ENCODE measurements at regions not wholly inside any gene's neighbourhood (a gene's known extent, or its start where the extent isn't known, plus 50 kb on each side); places are given as distances from the start of the nearest gene placed in this dataset.
"Not testable (repeated sequence)": the region's sequence is repeated elsewhere in the genome, so short reads cannot be mapped to it uniquely, and the experiment has no call there.

DNA sequence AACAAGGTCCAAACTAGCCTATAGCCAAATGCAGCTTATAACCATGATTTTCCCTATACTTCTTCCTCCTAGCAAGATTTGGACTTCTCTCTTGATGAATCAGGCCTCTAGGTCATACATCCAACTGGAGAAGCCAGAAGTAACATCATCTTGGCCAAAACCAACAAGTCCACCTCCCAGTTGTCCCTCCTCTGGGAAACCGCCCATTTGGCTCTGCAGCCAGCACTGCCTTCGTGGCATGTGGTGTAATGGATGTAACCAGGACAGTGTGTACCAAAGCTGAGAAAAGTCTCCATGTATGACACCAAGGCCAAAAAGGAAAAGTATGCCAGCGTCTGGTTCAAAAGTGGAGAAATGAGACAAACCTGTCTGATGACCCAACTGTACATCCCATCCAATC, 59.3 kb upstream of the VASH1 start:
- no peak for DNase-seq

DNA sequence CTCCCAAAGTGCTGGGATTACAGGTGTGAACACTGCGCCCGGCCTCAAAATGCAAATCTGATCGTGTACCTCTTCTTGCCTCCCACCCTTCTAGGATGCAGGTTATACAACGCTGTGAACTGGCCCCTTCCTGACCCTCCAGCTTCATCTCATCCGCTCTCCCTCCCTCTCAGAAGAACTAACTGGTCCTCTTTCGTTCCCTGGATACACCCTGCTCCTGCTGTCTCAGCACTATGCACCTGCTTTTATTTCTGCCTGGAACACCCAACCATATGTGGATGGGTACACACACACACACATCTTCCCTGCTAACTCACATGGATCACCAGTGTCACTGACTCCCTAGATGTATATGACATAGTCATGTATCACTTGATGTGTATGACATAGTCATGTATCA, 56.1 kb upstream of the VASH1 start:
- no peak for DNase-seq

DNA sequence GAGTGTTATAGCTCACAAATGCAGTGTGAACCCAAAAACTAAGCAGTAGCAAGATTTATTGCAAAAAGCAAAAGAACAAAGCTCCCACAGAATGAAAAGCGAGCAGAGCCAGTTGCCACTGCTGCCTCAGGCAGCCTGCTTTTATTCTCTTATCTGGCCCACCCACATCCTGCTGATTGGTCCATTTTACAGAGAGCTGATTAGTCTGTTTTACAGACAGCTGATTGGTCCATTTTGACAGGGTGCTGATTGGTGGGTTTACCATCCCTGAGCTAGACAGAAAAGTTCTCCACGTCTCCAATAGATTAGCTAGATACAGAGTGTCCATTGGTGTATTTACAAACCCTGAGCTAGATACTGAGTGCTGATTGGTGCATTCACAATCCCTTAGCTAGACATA, 55.1 kb upstream of the VASH1 start:
- DNase-seq: not testable (repeated sequence)

DNA sequence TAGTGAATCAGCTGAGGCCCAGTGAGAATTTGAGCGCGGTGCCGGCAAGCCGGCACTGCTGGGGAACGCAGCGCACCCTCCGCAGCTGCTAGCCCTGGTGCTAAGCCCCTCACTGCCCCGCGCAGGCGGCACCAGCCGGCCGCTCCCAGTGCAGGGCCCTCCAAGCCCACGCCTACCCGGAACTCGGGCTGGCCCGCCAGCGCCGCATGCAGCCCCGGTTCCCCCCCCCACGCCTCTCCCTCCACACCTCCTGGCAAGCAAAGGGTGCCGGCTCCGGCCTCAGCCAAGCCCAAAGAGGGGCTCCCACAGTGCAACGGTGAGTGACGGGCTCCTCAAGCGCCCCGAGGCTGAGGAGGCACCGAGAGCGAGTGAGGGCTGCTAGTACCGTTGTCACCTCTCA, 54.5 kb upstream of the VASH1 start:
- no peak for DNase-seq

DNA sequence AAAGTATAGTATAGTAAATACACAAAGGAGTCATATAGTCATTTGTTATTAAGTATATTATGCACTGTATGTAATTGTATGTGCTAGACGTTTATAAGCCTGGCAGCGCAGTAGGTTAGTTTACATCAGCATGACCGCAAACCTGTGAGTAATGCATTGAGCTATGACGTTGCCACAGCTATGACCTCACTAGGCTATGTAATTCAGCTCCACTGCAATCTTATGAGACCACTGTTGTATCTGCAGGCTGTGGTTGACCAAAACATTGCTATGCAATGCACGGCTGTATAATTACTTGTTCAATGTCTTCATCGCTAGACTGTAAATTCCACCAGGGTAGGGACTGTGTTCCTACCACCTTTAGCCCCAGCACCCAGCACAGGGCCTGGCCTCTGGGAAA, 53.2 kb upstream of the VASH1 start:
- DNase-seq: no peak

DNA sequence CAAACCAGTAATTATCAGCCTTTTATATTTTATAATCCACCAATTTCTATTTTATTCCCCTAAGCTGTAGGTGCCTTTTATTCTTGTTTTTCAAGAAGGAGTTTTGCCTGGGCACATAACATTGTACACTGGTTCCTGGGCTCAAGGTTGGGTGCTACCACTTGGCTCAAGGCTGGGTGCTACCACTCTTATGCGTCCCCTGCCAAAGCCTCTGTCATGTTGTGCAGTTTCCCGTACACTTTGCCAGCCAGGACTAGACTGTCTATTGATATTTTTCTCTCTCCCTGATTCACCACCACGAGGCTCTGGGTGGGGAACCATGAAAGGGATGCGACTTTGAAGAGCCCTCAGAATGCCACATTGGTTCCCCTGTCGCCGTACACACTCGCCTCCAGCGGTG, 52.5 kb upstream of the VASH1 start:
- no peak for DNase-seq

DNA sequence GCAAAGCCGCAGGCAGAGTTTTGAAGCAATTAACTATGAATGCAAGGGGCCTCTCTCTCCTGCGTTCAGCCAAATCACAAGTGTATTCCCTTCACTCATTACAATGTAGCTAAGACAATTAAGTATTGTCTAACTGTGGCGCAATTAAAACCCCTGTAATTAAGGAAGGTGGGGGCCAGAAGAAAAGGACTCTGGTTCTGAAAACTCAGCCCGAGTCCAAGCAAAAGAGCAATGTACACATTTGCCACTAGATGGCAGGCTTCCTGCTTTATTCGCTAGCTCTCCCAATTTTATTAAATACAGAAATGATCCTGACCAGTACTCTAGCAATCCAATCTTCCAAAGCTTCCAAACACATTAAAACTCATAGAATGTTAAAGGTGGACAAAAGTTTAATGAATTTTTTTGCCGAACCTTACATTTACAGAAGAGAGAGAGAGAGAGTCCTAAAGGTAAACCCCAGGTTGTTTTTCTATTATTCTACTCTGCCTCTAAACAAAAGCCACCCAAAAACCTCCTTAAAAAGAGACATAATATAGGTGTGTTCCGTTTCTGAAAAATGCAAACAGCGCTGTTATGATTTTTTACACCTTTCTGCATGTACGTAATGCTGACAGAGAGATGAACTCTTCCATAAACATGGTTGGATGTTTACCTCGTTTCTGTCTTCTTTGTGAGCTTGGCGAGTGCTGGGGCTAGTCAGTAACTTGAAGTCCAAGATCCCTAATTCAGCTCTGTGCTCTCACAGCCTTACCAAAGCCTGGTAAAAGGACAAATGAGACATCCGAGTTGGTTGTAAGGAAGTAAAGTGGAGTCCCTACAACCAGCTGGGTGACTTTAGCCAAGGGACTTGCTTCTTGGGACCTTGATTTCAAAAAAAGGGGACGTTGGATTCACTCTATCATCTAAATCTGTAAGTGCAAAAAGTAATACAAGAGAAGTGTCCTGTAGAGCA, 50.9 kb upstream of the VASH1 start:
- peak; percentile 4 for DNase-seq
